Stromal cell of bone marrow (primary cell): ENCODE measurements at regions not wholly inside any gene's neighbourhood (a gene's known extent, or its start where the extent isn't known, plus 50 kb on each side); places are given as distances from the start of the nearest gene placed in this dataset.

Experiments
- DNase-seq: peaks from one replicate; pipeline ENCODE4 v3.0.0-alpha.2; 2012; ENCODE audit warnings: low read depth

- DNase-seq, result no peak
Observed at GRCh38 chr2:235360446-235360845, 133.4 kb upstream of the AGAP1 start.

- no peak for DNase-seq
Observed at GRCh38 chr2:235365743-235366142, 128.1 kb upstream of the AGAP1 start.

- DNase-seq, result no peak
Observed at GRCh38 chr2:235366390-235366789, 127.5 kb upstream of the AGAP1 start.

GRCh38 chr2:235366807-235367206 lies 127.0 kb upstream of the AGAP1 start:
- DNase-seq, result no peak

GRCh38 chr2:235371018-235371417 lies 122.8 kb upstream of the AGAP1 start:
- no peak for DNase-seq

- DNase-seq, result no peak
Observed at GRCh38 chr2:235373171-235373570, 120.7 kb upstream of the AGAP1 start.

GRCh38 chr2:235377176-235377575 lies 116.7 kb upstream of the AGAP1 start:
- DNase-seq, result no peak

GRCh38 chr2:235378246-235378645 lies 115.6 kb upstream of the AGAP1 start:
- DNase-seq, result no peak

GRCh38 chr2:235378944-235379343 lies 114.9 kb upstream of the AGAP1 start:
- DNase-seq, result no peak

GRCh38 chr2:235381261-235381912 lies 112.5 kb upstream of the AGAP1 start:
- no peak for DNase-seq

GRCh38 chr2:235382179-235382578 lies 111.7 kb upstream of the AGAP1 start:
- no peak for DNase-seq

- DNase-seq, result no peak
Observed at GRCh38 chr2:235382601-235383000, 111.2 kb upstream of the AGAP1 start.

GRCh38 chr2:235383272-235383843 lies 110.5 kb upstream of the AGAP1 start:
- no peak for DNase-seq

- DNase-seq, result no peak
Observed at GRCh38 chr2:235384624-235385023, 109.2 kb upstream of the AGAP1 start.

GRCh38 chr2:235389626-235390025 lies 104.2 kb upstream of the AGAP1 start:
- no peak for DNase-seq

- peak; percentile 55 for DNase-seq
Observed at GRCh38 chr2:235390108-235390815, 103.6 kb upstream of the AGAP1 start.

- no peak for DNase-seq
Observed at GRCh38 chr2:235390816-235391194, 103.0 kb upstream of the AGAP1 start.

GRCh38 chr2:235391921-235392615 lies 101.8 kb upstream of the AGAP1 start:
- DNase-seq, result no peak

- DNase-seq, result peak; percentile 55
Observed at GRCh38 chr2:235394278-235394828, 99.5 kb upstream of the AGAP1 start.

- no peak for DNase-seq
Observed at GRCh38 chr2:235396071-235396846, 97.6 kb upstream of the AGAP1 start.

- no peak for DNase-seq
Observed at GRCh38 chr2:235398321-235398720, 95.5 kb upstream of the AGAP1 start.

- DNase-seq, result no peak
Observed at GRCh38 chr2:235399895-235400294, 93.9 kb upstream of the AGAP1 start.
